PC-9 (cell line): ENCODE measurements at regions not wholly inside any gene's neighbourhood (a gene's known extent, or its start where the extent isn't known, plus 50 kb on each side); places are given as distances from the start of the nearest gene placed in this dataset.

Experiments used
- CTCF ChIP-seq: fragments of 200-600 bp; sonication (generic); conservative IDR thresholded peaks from 2 replicates; pipeline ENCODE4 v1.6.1; 2017; ENCODE audit warnings: mixed run types, antibody characterized with exemption, mild to moderate bottlenecking, moderate library complexity
- EZH2 ChIP-seq: fragments of 200-600 bp; sonication (generic); IDR thresholded peaks from 2 replicates; pipeline ENCODE4 v1.8.0; 2017; ENCODE audit warnings: antibody characterized with exemption, low read depth

DNA sequence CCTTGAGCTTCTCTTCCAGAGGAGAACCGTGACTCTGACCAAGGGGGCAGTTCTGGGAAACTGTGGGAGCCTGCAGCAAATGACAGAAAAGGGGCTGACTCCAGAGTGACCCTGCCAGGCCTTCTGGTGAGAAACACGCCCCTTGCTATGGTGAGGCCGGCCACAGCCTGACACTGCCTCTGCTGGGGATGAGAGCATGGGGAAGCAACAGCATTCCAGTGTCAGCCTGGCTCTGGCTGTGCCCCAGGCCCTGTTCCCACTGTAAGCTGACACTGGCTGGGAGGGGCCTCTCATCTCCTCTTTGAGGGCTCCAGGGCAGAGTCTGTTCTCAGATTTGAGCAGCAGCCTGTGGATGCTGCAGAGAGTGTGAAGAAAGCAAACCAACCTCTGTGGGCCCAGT is 180.0 kb upstream of the IL12B start:
- TF ChIP-seq EZH2 (no peak), CTCF (no peak)
